ENCODE measurements at regions not wholly inside any gene's neighbourhood (a gene's known extent, or its start where the extent isn't known, plus 50 kb on each side); places are given as distances from the start of the nearest gene placed in this dataset.

DNA sequence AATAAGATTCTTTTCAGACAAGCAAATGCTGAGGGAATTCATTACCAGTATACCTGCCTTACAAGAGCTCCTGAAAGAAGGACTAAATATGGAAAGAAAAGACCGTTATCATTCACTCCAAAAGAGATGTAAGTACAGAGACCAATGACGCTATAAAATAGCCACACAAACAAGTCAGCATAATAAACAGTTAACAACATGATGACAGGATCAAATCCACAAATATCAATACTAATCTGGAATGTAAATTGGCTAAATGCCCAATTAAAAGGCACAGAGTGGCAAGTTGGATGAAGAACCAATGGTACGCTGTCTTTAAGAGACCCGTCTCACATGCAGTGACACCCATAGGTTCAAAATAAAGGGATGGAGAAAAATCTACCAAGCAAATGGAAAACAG, 349.6 kb upstream of the MPDZ start:
- DNase-seq: no peak

- peak; percentile 49 for DNase-seq
Observed at GRCh38 chr9:13628526-13628925, 349.0 kb upstream of the MPDZ start.

DNA sequence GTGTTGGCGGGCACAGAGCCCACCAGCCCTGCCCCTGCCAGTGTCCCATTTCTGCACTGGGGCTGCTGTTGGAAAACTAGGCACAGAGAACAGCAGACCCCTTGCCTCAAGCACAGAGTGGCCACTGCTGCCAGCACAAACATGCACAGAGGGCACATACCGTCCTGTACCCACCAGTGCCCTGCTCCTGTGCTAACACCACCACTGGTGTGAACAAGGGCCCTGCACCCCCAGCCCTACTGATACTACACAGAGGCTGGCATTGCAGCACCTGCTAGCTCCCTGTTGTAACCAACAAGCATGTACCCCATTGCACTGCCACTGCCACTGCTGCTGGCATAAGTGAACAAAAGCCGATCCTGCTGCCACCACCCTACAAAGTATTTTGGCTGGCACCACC, 348.0 kb upstream of the MPDZ start:
- DNase-seq: no peak

GRCh38 chr9:13627071-13627470, 347.6 kb upstream of the MPDZ start:
- DNase-seq: no peak

DNA sequence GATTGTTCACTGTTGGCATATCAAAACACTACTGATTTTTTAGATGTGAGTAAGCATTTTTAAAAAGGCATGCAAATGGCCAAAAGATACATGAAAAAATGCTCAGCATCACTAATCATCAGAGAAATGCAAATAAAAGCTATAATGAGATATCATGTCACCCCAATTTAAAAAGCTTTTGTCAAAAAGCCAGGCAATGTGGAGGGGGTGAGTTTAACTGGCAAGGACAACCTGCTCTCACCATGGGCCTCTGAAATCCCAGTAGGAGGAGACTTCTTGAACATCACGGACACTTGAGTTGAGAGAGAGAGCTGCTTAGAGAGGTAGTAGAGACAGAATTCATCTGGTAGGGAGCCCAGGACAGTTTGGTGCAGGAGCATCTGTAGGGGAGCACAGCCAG, 347.1 kb upstream of the MPDZ start:
- no peak for DNase-seq

- no peak for DNase-seq
Observed at GRCh38 chr9:13621872-13622564, 342.5 kb upstream of the MPDZ start.

GRCh38 chr9:13616491-13617035, 337.1 kb upstream of the MPDZ start:
- no peak for DNase-seq

DNA sequence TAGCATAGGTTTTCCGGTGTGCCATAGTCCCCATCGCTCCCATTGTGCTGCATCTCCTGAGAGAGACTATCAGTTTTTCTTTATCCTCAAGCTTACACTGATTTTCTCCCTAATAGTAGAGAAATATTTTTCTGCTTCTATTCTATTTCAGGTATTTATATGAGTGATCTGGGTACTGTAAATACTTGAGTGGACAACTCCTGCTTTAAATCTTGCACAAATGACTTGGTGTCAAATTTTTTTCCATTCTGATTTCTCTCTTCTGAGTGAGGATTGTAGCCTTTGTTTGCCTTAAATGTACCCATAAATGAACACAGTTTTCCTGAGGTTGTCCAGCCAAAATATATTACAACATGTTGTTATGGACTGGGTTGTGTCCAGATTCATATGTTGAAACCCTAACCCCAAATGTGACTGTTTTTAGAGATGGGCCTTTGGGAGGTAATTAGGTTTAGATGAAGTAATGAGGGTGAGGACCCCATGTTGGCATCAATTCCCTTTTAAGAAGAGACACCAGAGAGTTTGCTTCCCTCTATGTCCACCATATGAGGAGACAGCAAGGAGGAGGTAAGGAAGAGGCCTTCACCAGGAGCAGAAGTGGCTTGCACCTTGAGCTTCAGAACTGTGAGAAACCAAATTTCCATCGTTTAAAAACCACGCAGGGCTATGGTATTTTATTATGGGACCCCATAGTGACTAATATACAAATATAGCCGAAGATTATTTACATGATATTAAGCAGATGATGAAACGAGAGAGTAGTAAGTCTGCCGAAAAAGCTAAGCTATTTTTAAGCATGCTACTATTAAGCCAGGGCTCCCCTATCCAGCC, 336.4 kb upstream of the MPDZ start:
- no peak for DNase-seq

- DNase-seq: no peak
Observed at GRCh38 chr9:13614060-13614459, 334.6 kb upstream of the MPDZ start.

- DNase-seq: no peak
Observed at GRCh38 chr9:13613296-13613695, 333.8 kb upstream of the MPDZ start.

- no peak for DNase-seq
Observed at GRCh38 chr9:13608451-13608850, 329.0 kb upstream of the MPDZ start.

DNA sequence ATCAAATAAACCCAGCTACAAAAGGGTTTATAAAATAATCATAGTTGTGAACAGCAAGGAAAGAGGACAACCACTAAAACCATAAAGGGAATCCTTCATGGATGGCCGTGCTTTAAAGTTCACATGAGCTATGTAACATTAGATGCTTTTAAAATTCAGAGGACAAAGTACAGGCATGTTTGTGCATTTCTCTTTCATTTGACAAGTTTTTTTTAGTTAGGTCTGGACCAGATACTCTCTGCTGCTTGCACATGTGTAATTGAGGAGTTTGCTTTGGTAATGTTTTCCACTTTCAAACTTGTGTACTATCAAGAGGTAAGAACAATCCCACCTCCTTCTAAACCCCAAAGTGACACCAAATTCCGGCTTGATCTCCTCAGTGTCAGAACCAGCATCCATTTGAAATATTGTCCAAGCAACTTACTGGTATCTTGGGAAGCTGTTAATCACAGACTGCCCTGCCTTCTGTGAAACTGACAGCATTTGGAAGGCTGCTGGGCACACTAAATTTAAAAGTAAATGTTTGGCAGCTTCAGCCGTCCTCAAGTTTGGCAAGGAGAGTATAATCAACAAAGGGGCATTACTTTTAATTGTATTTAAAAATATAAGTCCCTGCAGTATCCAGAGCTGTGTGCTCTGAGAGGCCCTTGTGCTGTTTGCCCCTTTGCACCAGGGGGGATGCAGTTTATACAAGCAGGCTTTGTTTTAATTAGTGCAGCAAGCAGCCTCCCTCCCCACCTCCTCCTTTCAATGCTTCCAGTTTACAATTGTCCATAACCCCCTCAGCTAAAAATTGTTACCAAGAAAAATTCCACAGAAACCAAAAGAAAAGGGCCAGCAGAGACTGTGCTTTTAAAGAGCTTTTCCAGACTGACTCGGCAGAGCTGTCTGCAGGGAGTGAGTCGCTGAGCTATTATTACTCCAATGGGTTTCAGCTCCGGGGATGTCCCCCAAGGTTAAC, 328.3 kb upstream of the MPDZ start:
- DNase-seq: peak; percentile 13

DNA sequence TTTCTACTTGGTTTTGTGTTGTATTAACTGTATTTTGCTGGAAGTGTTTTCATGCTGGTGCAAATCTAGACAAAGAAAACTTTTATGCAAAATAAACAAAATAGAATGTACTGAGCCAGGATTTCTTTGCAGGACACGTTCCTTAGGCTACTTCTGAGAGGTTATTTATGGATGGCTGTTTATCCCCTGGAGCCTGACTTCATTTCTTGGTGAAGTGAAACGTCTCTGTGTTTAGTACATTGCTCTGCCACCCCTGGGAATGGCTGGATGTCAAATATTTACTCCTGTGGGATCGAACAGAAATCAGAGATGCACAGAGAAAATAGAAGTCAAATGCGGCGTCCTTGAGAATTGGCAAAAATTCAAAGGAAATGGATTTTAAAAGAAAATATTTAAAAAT, 327.1 kb upstream of the MPDZ start:
- no peak for DNase-seq

GRCh38 chr9:13603921-13604320, 324.4 kb upstream of the MPDZ start:
- DNase-seq: peak; percentile 15

DNA sequence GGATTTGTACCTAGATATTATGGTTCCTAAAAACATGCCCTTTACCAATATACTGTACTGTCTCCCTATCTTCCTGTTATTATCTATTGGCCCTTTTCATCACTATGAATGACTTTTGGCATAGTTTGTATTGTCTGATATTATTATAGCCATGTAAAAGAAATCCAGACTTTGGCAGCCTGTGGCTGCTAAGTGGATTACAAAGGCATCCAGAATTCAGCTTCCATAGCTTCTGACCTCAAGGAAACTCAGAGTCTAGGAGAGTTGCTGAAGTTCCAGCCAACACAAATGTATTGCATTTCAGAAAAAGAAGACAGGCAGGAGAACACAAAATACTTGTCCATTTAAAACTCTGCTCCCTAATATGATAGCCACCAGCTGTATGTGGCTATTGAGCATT, 319.2 kb upstream of the MPDZ start:
- peak; percentile 27 for DNase-seq

DNA sequence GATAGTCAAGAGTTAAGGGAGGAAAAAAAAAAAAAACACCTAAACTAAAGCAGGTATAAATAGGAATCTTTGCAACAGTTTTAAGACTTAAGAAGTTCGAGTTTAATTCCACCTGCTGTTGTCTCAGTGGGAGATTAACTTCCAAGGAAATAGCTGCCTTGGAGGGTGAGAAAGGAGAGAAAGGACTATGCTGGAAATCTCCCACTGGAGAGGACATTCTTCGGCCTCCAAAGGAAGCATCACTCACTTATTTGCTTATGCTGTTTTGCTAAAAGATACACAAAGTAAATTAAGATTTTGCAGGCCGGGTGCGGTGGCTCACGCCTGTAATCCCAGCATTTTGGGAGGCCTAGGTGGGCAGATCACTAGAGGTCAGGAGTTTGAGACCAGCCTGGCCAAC, 317.9 kb upstream of the MPDZ start:
- no peak for DNase-seq

GRCh38 chr9:13597004-13597403, 317.5 kb upstream of the MPDZ start:
- no peak for DNase-seq

DNA sequence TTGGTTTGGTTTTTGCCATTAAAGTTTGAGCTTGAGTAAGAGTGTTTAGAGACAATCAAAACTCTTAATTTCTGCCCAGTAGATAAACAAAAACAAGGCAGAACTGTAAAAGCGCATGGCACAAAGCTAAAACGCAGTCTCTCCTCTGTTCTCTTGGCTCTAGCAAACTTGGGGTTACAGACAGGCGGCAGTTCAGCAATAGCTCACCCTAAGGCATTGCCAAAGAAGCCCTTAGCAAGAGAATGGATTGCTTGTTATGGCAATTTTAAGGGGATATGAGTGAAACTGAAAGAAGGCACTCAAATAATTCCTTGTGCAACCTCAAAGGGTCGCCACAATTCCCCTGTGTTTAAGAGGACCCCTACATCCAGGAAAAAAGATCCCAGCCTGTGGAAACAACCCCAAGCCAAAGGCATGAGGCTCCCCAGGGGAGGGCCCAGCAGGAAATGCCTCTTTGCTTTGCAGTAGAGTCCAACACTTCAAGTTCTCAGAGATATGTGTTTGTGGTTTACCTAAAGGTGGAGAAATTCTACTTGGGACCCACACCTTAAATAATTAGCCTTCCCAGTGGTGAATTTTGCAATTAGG, 317.0 kb upstream of the MPDZ start:
- DNase-seq: peak; percentile 28

DNA sequence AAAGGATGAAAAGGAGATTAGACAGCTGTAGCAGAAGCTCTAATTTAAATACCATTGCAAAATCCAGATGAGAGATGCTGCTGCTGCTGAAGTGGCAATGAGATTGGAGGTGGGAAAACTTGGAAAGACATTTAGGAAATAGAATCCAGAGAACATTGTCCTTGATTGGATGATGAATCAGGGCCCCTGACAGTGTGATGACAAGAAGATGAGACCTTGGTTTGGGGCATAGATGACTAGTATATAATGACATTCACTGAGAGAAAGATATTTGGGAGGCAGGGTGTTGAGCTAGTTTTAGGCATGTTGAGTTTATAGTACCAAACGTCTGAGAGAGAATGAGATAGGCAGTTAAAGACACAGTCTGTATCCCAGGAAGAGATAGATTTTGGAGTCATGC, 311.5 kb upstream of the MPDZ start:
- DNase-seq: peak; percentile 52

- no peak for DNase-seq
Observed at GRCh38 chr9:13589034-13589737, 309.7 kb upstream of the MPDZ start.

GRCh38 chr9:13588151-13589033, 308.9 kb upstream of the MPDZ start:
- DNase-seq: peak; percentile 27

Data from fibroblast of skin of scalp (primary cell).